ENCODE measurements at regions not wholly inside any gene's neighbourhood (a gene's known extent, or its start where the extent isn't known, plus 50 kb on each side); places are given as distances from the start of the nearest gene placed in this dataset.

- Histone ChIP-seq H3K4me3 (ENCODE audit: low read length in 3 of 3) (no peak overlapping the region), H3K27me3 (ENCODE audit: control insufficient read depth, insufficient read depth, low read length) (no peaks in the 10 kb centered on the region), H3K4me1 (ENCODE audit: control insufficient read depth in 2 of 3, insufficient read depth in 2 of 3, low read depth in 1 of 3, low read length in 3 of 3) (no peaks in the 10 kb centered on the region), H3K9me3 (ENCODE audit: control insufficient read depth in 2 of 3, insufficient read depth in 1 of 3, low read length in 3 of 3) (no peaks in the 10 kb centered on the region), H3K9ac (ENCODE audit: low read length in 3 of 3) (no peak overlapping the region), H3K27ac (ENCODE audit: low read depth in 2 of 2, low read length in 2 of 2) (no peak overlapping the region), H3K36me3 (ENCODE audit: control insufficient read depth in 2 of 3, insufficient read depth in 3 of 3, low read length in 3 of 3) (no peaks in the 10 kb centered on the region)
- no peak for TF ChIP-seq CTCF (IDR thresholded peaks at IDR 0.05; ENCODE audit: borderline replicate concordance, extremely low read depth, insufficient read depth)
- DNase-seq (peak in 3 of 5 donors; percentile 39 to 56 (median 54)), FAIRE-seq (no peak)
- intact Hi-C loops (cut with DNase I) = no loop called here
Observed at GRCh38 chr12:126114441-126114840, 1049.2 kb downstream of the AACS start.

GRCh38 chr12:126117502-126117901, 1052.3 kb downstream of the AACS start:
- Histone ChIP-seq H3K27ac (ENCODE audit: low read depth in 2 of 2, low read length in 2 of 2) (no peak overlapping the region), H3K9ac (ENCODE audit: low read length in 3 of 3) (no peak overlapping the region), H3K4me1 (ENCODE audit: control insufficient read depth in 2 of 3, insufficient read depth in 2 of 3, low read depth in 1 of 3, low read length in 3 of 3) (no peaks in the 10 kb centered on the region), H3K36me3 (ENCODE audit: control insufficient read depth in 2 of 3, insufficient read depth in 3 of 3, low read length in 3 of 3) (no peaks in the 10 kb centered on the region), H3K27me3 (ENCODE audit: control insufficient read depth, insufficient read depth, low read length) (no peaks in the 10 kb centered on the region), H3K9me3 (ENCODE audit: control insufficient read depth in 2 of 3, insufficient read depth in 1 of 3, low read length in 3 of 3) (no peaks in the 10 kb centered on the region), H3K4me3 (ENCODE audit: low read length in 3 of 3) (no peak overlapping the region)
- DNase-seq (no peak), FAIRE-seq (no peak)
- no peak for TF ChIP-seq CTCF (IDR thresholded peaks at IDR 0.05; ENCODE audit: borderline replicate concordance, extremely low read depth, insufficient read depth)
- intact Hi-C loops (cut with DNase I) = no loop called here

GRCh38 chr12:126139355-126139754, 1074.1 kb downstream of the AACS start:
- H3K4me1 ChIP-seq (ENCODE audit: control insufficient read depth in 2 of 3, insufficient read depth in 2 of 3, low read depth in 1 of 3, low read length in 3 of 3) = no peaks in the 10 kb centered on the region
- peaks cover 0 to 35% (median 12%) of the 10 kb centered on the region in 3 donors for H3K9me3 ChIP-seq (ENCODE audit: control insufficient read depth in 2 of 3, insufficient read depth in 1 of 3, low read length in 3 of 3)
- no peak for FAIRE-seq

More at GRCh38 chr12:126139355-126139754, 1074.1 kb downstream of the AACS start:
- intact Hi-C loops (cut with DNase I) = no loop called here
- no peak for DNase-seq
- no peak overlapping the region for H3K9ac ChIP-seq (ENCODE audit: low read length in 3 of 3)
- TF ChIP-seq CTCF (IDR thresholded peaks at IDR 0.05; ENCODE audit: borderline replicate concordance, extremely low read depth, insufficient read depth) = no peak
- H3K27me3 ChIP-seq (ENCODE audit: control insufficient read depth, insufficient read depth, low read length) = no peaks in the 10 kb centered on the region
- H3K36me3 ChIP-seq (ENCODE audit: control insufficient read depth in 2 of 3, insufficient read depth in 3 of 3, low read length in 3 of 3) = no peaks in the 10 kb centered on the region
- no peak overlapping the region for H3K4me3 ChIP-seq (ENCODE audit: low read length in 3 of 3)
- no peak overlapping the region for H3K27ac ChIP-seq (ENCODE audit: low read depth in 2 of 2, low read length in 2 of 2)
